Fibroblast of peridontal ligament (primary cell): ENCODE measurements at regions not wholly inside any gene's neighbourhood (a gene's known extent, or its start where the extent isn't known, plus 50 kb on each side); places are given as distances from the start of the nearest gene placed in this dataset.
"Not testable (repeated sequence)": the region's sequence is repeated elsewhere in the genome, so short reads cannot be mapped to it uniquely, and the experiment has no call there.

Experiments used
- DNase-seq: peaks from one replicate; pipeline ENCODE4 v3.0.0-alpha.2; 2010; ENCODE audit errors: extremely low read depth

- DNase-seq: no peak
Observed at GRCh38 chr11:42762348-42762747, 549.4 kb upstream of the API5 start.

- no peak for DNase-seq
Observed at GRCh38 chr11:42764936-42765335, 546.9 kb upstream of the API5 start.

- DNase-seq: no peak
Observed at GRCh38 chr11:42768576-42768975, 543.2 kb upstream of the API5 start.

GRCh38 chr11:42770444-42771065, 541.2 kb upstream of the API5 start:
- DNase-seq: no peak

GRCh38 chr11:42772886-42773285, 538.9 kb upstream of the API5 start:
- no peak for DNase-seq

- DNase-seq: no peak
Observed at GRCh38 chr11:42773729-42774128, 538.1 kb upstream of the API5 start.

GRCh38 chr11:42774567-42774966, 537.2 kb upstream of the API5 start:
- DNase-seq: no peak

GRCh38 chr11:42777776-42778175, 534.0 kb upstream of the API5 start:
- no peak for DNase-seq

GRCh38 chr11:42778193-42778592, 533.6 kb upstream of the API5 start:
- no peak for DNase-seq

- no peak for DNase-seq
Observed at GRCh38 chr11:42779555-42779954, 532.2 kb upstream of the API5 start.

- DNase-seq: no peak
Observed at GRCh38 chr11:42786981-42787380, 524.8 kb upstream of the API5 start.

GRCh38 chr11:42795483-42795882, 516.3 kb upstream of the API5 start:
- DNase-seq: not testable (repeated sequence)

- no peak for DNase-seq
Observed at GRCh38 chr11:42800041-42800440, 511.8 kb upstream of the API5 start.

- no peak for DNase-seq
Observed at GRCh38 chr11:42802201-42802899, 509.4 kb upstream of the API5 start.

- DNase-seq: no peak
Observed at GRCh38 chr11:42806191-42806590, 505.6 kb upstream of the API5 start.

GRCh38 chr11:42812361-42812760, 499.4 kb upstream of the API5 start:
- no peak for DNase-seq

- DNase-seq: no peak
Observed at GRCh38 chr11:42812960-42813359, 498.8 kb upstream of the API5 start.

GRCh38 chr11:42816471-42816870, 495.3 kb upstream of the API5 start:
- no peak for DNase-seq

- no peak for DNase-seq
Observed at GRCh38 chr11:42819126-42819525, 492.7 kb upstream of the API5 start.

- DNase-seq: not testable (repeated sequence)
Observed at GRCh38 chr11:42822188-42822587, 489.6 kb upstream of the API5 start.

GRCh38 chr11:42823546-42823945, 488.2 kb upstream of the API5 start:
- DNase-seq: no peak

- no peak for DNase-seq
Observed at GRCh38 chr11:42824067-42824466, 487.7 kb upstream of the API5 start.

- no peak for DNase-seq
Observed at GRCh38 chr11:42825598-42825997, 486.2 kb upstream of the API5 start.

GRCh38 chr11:42827845-42828244, 484.0 kb upstream of the API5 start:
- no peak for DNase-seq
